ENCODE measurements at regions not wholly inside any gene's neighbourhood (a gene's known extent, or its start where the extent isn't known, plus 50 kb on each side); places are given as distances from the start of the nearest gene placed in this dataset.
"Not testable (repeated sequence)": the region's sequence is repeated elsewhere in the genome, so short reads cannot be mapped to it uniquely, and the experiment has no call there.

DNA sequence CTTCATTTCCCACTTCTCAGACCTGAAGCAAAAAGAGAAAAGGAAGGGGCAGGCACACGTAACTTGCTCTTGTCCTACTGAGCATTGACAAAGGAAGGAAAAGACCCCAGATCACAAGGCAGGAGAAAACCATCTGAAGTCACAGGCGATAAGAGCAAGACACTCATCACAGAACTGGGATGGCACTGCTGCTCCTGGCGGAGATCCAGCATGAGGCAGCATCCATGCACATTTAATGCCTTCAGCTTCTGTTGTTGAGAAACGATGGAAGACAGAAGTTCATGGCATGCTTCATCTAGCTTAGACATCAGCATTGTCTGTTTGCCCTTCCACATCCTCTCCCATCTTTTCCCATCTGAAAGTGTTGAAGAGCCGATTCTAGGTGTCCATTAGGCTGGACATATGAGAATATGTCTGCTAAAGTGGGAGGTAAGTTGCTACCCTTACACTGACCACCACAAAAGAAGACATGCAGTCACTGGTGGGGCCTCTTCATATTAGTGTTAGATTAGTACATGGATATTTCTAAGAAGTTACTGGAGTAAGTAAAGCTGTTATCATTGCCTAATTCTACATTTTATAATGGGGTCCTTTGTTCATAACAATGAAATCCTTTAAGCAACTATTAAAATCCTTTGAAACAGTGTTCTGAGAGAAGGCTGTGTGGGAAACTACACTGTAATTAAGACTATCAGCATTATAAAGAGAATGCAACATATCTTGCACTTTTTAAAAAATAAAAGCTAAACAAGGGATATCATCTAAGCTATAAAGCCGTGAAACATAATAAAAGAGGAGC lies 618.5 kb downstream of the C6orf118 start:
- no peak for DNase-seq

DNA sequence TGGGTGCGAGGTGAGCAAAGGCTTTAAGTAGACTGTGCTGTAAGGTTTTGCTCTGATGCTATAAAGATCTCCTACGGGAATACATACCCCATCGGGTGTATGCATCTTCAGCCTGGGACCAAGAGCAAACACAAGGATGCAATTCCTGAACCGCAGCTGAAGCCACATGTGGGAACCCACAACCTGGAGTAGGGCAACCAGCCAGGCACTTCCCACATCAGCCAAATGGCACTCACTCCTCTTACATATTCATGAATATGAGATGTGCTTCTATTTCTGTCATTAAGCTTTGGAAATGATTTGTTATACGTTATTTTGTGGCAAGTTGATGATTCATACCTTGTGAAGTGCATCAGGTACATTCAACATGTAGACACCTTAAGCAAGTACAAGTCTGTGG lies 619.2 kb downstream of the C6orf118 start:
- peak; percentile 23 for DNase-seq

DNA sequence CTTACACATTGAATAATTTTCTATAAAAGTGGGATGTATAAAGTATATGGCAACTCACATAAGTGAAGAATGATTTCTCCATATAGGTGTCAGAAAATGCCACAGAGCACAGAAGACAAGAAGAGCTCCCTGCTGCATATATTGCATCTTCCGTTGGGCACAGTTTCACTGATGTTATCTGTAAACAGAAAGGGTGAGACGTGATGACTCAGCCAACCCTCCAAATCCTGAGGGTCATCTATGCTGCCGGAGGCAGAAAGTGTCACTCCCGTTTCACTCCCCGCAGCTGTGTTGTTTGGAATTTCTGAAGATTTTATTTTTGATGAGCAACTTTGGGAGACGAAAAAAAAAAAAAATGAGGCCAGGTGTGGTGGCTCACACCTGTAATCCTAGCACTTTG lies 644.1 kb downstream of the C6orf118 start:
- no peak for DNase-seq

DNA sequence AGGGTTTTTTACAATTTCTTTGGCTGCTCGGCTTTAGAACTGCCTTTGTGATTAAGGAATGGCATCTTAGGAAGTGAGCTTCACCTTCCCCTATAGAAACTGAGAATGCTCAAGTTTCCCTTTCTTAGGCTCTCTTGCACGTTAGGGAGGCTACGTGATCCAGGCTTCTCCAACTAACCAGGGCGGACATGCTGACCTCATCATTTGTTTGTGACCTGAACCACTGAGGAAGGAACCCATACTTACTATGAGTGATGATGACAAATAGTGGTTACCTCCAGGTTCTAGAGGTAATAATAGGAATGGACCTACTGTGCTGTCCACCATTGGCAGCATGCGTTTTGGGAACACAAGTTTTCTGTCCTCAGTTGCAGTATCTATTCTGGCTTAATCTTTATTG lies 645.8 kb downstream of the C6orf118 start:
- no peak for DNase-seq

DNA sequence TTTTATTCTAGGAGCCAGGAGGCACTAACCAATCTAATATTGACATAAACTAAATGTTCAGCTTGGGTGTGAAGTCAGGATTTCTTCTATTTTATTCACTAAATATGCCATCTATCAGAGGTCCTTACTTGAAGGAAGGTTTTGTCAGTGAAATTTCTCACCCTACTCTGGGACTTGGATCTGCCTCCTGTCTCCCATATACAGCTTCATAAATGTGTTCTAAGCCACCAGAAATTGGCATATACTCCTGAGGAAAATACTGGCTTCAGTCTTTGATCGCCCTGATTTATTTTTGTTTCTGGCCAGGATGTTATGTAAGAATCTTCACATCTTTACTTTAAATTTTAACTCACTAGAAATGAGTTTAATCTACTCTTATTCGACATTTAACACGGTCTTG lies 647.7 kb downstream of the C6orf118 start:
- no peak for DNase-seq

DNA sequence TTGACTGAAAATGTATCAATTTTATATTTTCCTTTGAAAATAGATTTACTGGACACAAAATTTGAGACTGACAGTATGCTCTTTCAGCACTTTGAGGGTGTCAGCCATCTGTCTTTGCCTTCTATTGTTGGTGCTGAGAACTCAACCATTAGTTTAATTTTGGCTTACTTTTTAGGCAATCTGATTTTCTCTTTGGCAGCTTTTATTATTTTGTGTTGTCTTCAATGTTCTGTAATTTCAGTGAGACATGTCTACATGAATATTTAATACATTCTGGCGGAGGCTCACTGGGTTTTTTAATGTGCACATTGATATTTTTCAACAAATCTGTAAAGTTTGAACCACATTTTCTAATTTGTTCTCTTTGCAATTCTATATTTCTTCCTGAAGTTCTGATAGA lies 648.6 kb downstream of the C6orf118 start:
- DNase-seq: no peak

DNA sequence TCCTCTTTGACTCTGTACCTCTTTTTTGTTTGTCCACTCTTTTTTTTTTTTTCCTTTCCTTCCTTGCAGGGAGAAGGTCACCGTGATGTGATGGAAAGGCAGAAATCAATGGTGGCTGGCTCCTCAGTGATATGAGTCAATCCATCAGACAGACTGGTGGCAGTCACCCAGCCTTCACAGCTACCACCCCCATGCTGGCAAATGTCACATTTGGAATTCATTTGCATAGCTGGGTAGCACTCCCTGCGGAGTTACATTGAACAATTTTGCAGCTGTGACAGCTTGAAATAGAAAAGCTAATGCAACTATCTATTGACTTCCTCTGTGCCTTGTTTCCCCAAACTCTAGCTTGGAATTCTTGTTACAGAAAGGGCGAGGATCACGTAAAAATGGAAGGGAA lies 668.4 kb downstream of the C6orf118 start:
- no peak for DNase-seq

DNA sequence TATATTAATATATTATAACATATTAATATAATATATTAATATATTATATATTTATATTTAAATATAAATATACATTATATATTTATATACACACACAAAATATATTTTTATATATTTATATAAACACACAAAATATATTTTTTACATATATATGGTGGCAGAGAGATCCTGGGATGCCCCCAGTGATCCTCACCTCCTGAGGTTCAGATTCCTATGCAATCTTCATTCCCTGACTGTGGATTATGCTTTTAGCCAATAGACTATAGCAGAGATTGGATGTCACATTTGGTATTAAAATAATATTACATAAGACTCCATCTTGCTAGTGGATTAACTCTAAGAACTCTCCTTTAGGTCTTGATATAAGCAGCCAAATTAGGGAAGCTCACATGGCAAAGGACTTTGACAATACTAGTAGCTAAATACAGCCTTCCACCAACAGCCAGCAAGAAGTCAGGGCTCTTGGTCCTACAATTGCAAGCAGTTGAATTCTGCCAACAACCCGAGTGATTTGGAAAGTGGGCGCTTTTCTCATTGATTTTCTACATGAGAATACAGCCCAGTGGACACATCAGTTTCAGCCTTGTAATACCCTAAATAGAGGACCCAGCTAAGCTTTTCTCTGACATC lies 681.0 kb downstream of the C6orf118 start:
- no peak for DNase-seq

DNA sequence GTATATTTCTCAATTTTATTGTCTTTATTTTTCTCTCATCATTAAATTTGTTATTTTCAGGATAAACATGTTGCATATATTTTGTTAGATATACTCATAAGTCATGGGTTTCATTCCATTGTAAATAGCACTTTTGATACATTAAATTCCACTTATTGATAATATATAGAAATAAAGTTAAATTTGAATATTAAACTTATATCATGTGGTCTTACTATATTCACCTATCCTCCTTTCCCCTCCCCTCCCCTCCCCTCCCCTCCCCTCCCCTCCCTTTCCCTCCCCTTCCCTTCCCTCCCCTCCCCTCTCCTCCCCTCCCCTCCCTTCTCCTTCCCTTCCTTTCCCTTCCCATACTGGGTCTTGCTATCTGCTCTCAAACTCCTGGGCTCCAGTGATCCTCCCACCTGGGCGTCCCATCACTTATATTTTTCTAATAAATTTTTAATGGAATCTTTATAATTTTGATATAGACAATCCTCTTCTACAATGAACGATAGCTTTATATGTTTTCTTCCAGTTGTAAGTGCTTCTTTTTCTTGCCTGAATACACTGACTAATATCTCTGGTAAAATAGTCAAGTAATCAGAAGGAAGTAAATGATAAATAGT lies 692.4 kb downstream of the C6orf118 start:
- no peak for DNase-seq

DNA sequence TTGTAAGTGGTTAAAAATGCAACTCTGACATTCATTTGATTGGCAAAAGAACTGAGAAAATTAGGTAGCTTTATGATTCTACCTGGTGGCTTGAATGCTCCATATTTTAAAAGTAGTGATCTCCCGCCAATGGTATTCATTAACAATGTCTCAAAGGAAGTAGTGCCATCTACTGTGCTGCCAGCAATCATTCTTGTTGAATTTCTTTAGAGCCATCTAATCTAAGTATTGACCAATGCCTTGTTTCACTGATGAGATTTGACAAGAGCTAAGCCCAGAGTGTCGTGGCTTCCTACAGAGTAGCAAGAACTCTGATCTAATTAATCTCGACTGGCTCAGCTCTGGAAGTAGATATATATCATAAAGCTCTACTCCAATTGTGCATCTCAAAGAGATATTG lies 696.7 kb downstream of the C6orf118 start:
- no peak for DNase-seq

DNA sequence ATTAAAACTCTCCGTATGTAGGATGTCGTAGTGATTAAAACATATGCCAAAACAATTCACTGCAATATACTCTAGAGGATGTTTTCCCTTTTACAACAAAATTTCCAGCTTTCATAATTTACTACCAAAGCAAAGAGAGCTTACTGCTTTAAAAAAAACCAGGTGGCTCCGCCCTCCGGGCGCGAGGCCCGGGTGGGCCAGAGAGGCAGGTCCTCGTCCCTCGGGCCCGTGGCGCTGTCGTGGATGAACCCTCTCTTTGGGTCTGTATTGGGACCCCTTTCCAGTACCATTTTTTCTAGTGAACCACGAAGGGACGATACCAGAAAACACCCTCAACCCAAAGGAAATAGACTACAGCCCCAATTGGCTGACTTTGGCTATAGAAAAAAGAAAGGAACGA lies 698.5 kb downstream of the C6orf118 start:
- DNase-seq: not testable (repeated sequence)

DNA sequence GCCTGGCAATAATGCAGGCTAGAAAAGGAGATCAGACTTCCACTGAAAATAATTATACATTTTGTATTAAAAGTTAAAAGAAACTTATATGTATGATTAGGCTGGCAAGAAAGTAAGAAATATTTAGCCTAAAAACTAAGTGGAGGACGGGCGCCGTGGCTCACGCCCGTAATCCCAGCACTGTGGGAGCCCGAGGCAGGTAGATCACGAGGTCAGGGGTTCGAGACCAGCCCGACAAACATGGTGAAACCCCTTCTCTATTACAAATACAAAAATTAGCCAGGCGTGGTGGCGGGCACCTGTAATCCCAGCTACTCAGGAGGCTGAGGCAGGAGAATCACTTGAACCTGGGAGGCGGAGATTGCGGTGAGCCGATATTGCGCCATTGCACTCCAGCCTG lies 707.0 kb downstream of the C6orf118 start:
- DNase-seq: not testable (repeated sequence)

DNA sequence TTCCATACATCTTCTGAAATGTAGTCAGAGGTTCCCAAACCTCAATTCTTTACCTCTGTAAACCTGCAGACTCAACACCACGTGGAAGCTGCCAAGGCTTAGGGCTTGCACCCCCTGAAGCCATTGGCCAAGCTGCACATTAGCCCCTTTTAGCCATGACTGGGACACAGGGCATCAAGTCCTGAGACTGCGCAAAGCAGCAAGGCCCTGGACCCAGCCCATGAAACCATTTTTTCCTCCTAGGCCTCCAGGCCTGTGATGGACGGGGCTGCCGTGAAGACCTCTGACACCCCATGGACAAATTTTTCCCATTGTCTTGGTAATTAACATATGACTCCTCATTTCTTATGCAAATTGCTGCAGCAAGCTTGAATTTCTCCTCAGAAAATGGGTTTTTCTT lies 727.8 kb downstream of the C6orf118 start:
- DNase-seq: no peak

DNA sequence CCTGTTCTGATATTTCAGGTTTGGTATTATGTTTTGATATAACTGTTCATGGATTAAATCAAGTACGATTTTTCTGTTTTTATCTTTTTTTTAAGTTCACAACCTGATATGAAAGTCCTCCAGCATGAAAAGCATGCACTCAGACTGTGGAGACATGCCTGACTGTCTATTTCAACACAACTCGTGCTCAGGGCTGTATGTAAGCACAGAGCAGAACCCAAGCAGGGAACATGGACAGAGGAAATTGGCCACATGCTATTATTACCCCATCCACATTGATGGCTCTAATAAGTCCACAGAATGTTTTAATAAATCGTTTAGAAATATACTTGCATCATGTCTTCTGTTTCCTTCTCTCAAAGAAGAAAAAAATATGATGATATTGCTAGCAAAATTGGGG lies 730.4 kb downstream of the C6orf118 start:
- DNase-seq: no peak

DNA sequence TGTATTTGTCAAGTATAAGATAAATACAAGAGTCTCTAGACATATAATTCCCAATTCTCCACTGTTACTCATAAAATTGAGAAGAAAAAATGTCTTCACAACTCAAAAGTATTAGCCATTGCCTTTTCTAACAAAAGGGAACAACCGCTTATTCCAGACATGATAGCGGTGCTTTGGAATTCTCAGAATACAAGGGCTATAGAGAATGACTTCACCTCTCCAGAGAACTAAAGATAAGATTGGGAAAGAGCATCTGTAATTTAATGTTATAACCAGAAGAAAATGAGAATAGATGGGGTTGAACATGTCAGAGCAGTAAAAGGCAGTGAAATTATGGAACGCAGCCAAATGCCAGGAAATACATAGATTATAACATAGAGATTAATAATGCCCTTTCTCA lies 730.8 kb downstream of the C6orf118 start:
- no peak for DNase-seq

DNA sequence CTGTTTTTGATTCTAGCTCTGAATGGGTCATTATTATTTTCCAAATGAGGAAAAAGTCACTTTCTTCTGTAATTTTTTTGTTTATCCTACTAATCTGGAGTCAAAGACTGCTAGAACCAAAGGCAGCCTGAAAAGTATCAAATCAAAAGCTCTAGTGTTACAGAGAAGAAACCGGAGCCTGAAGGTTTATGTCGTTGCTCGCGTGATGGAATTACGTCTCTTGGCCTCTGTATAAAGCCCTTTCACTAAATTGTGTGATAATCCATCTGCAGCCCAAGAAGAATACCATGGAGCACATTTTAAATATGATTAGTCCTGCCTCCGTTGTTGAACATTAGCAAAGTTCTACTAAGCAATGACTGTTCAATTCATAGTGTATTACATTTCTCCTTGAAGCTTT lies 738.6 kb downstream of the C6orf118 start:
- no peak for DNase-seq

DNA sequence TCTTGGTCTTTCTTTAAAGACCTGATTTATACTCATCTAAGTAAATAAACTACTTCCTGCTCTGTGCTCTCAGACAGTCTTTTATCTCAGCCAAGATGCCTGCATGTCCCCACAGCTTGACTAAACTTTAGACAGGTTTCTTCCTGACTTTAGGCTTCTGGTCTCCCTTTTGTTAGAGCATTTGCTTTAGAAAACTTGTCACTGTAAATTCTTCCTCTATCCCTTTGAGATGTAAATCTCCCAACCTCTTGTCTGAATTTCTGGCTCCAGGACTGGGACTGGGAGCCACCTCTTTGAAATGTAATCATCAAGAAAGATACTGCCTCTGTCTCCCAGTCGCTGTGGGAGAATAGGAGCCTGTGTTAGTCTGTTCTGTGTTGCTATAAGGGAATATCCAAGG lies 739.9 kb downstream of the C6orf118 start:
- DNase-seq: no peak

DNA sequence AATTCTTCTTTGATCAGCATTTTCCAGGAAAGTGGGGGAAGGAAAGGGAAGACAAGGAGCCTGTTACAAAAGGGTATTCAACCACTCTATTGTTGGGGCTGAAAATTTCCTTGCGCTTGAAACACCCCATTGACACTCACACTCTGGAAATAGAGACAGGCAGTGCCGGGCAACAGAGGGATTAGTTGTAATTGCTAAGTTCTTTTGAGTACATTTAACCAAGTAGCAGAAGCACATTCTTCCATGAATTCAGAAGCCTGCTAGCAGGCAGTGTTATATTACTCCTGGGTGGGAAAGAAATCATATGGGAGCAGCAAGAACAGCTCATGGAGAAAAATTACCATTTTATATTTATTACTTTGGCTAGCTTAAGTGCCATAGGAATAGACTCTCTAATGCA lies 745.5 kb downstream of the C6orf118 start:
- no peak for DNase-seq

DNA sequence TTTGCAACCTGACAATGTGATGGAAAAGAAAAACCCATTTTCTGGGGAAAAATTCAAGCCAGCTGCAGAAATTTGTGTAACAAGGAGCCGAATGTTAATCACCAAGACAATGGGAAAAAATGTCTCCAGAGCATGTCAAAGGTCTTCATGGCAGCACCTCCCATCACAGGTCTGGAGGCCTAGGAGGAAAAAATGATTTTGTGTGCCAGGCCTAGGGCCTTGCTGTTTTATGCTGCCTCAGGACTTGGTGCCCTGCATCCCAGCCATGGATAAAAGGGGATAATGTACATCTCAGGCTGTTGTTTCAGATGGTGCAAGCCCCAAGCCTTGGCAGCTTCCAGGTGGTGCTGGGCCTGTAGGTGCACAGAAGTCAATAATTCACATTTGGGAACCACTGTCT lies 747.7 kb downstream of the C6orf118 start:
- DNase-seq: no peak

DNA sequence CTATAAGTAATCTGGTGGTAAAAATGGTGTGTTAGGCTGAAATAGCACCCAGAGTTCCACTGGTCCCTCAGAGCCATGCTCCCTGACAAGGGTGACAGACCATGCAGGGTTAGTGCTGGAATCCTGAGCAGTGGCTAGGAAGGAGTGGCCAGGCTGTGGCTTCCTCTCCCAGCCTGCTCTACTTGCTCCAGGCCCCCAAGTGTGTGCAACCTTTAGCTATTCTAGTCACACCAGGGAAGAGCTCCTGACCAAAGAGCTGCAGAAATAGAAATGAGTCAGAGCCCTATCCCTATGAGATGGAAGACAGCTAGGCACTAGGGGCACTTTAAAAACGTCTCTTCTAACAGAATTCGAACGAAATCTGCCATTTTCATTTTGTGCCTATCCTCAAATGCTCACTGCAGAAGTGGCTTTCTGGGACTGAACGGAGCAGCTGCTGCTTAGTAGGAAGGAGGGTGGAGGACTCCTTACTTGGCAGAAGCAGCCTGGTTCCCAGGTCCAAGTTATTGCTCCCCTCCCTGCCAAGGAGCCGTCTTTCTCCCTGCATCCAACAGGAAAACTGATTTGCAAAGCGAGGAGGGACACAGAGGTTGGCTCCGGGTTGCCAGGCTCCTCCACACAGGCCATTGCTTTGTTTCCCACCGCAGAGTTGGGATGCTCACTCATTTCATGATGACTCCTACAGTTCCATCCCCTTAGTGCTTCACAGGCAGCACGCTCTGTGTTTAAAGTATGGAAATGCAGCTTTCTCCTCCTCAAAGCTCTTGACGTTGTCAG lies 754.5 kb downstream of the C6orf118 start:
- peak; percentile 33 for DNase-seq

DNA sequence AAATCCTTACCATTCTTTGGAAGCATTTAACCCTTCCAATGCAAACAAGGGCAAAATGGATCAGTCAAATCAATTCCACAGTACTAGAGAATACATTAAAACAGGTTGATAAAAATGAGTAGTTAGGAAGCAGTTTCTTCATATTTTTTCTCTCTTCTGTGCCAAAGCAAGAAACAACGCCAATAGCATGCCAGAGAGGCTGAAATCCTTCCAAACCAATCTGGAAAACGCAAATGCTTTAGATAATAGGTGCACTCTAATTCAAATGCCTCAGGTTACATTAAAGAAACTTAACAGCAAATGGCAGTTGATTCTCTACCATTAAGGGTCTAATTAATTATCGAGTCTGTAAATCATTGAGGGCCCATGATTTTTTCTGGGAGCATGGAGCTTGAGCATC lies 755.2 kb downstream of the C6orf118 start:
- DNase-seq: no peak

DNA sequence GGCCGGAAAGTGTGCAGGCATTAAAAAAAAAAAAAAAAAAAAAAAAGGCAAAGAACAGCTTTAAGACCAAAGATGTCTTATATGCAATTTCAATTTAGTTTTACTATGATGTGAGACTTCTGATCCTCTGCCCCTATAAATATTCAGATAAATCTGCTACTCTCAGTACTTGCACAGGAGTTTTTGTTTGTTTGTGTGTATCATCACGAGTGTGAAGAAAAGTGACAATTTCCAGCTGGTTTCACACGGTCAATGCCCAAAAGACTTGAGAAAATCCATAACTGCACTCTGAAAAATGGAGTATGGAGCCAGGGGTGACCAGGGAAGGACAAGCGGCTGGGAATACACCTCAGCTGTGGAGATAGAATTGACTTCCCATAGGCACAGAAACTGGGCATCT lies 757.7 kb downstream of the C6orf118 start:
- no peak for DNase-seq

DNA sequence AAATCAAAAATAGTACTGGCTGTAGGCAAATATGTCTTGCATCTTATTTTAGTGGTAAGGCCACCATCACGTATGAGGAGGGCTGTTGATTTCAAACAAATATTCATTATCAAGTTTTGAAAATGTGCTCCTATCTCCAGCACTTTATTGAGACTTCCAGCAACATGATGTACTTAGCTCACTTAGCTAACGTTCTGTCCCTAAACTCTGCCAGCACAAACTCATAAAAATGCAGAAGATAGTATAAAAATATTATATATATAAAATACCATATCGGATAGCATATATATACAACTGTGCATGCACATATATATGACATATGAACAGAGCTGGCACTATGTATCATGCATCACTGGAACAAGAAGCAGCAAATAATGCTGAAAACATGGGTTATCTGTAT lies 762.3 kb downstream of the C6orf118 start:
- DNase-seq: no peak

DNA sequence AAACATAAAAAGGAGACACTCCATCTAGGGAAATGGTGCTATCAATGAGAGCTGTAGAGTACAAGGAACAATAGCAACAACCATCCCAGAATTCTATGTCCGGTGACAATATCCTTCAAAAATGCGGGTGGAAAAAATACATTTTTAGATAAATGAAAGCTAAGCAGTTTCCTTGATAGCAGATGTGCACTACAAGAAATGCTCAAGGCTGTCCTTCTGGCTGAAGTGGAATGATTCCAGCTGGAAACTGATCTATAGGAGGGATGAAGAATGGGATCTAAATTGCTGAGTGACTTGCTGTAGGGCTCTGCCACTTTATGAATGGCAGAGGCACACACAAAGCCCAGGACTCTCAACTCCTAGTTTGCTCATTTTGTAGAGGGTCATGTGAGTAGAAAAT lies 763.1 kb downstream of the C6orf118 start:
- DNase-seq: no peak

Data from right hindlimb (tissue), 1 donor.